Heart left ventricle (tissue), 16 donors: ENCODE measurements at regions not wholly inside any gene's neighbourhood (a gene's known extent, or its start where the extent isn't known, plus 50 kb on each side); places are given as distances from the start of the nearest gene placed in this dataset.

Source experiments
- ATAC-seq, 4 donors: fragments of 200-7000 bp; cut with Tn5 transposase; one replicate each; pipeline ENCODE4 v1.9.1; 2020 to 2022; ENCODE audit warnings: moderate library complexity in 4 of 4, mild to moderate bottlenecking in 3 of 4, moderate number of reproducible peaks in 1 of 4
- DNase-seq, 5 donors: peaks; one replicate each; pipeline ENCODE4 v3.0.0-alpha.2; 2020
- H3K27ac ChIP-seq, 12 donors: fragments of 200-600 bp; sonication (generic) in 4 of 12; one replicate each; pipeline versions ENCODE4 v1.5.0 to v1.8.0; 2016 to 2022; ENCODE audit warnings: mild to moderate bottlenecking in 2 of 12
- H3K27me3 ChIP-seq, 9 donors: fragments of 200-600 bp; sonication (generic) in 2 of 9; one replicate each; pipeline versions ENCODE4 v1.5.1 to v1.8.0; 2016 to 2022; ENCODE audit warnings: mild to moderate bottlenecking in 3 of 9
- H3K36me3 ChIP-seq, 9 donors: fragments of 200-600 bp; sonication (generic) in 2 of 9; one replicate each; pipeline versions ENCODE4 v1.5.0 to v1.8.0; 2018 to 2022; ENCODE audit warnings: mild to moderate bottlenecking in 2 of 9
- H3K4me1 ChIP-seq, 12 donors: fragments of 200-600 bp; sonication (generic) in 4 of 12; one replicate each; pipeline versions ENCODE4 v1.5.0 to v1.8.0; 2016 to 2022; ENCODE audit warnings: mild to moderate bottlenecking in 3 of 12
- H3K4me3 ChIP-seq, 12 donors: fragments of 200-600 bp; sonication (generic) in 4 of 12; one replicate each; pipeline versions ENCODE4 v1.5.0 to v1.8.0; 2017 to 2022; ENCODE audit warnings: mild to moderate bottlenecking in 9 of 12, moderate library complexity in 4 of 12
- H3K9me3 ChIP-seq, 12 donors: fragments of 200-600 bp; sonication (generic) in 4 of 12; one replicate each; pipeline versions ENCODE4 v1.5.0 to v1.8.0; 2016 to 2022; ENCODE audit warnings: mild to moderate bottlenecking in 1 of 12
- CTCF ChIP-seq, 12 donors: fragments of 200-600 bp; sonication (generic) in 4 of 12; IDR thresholded peaks; one replicate each; pipeline versions ENCODE4 v1.5.0 to v1.8.0; 2018 to 2022; ENCODE audit warnings: antibody characterized with exemption in 12 of 12, mild to moderate bottlenecking in 5 of 12
- POLR2A ChIP-seq, 2 donors: fragments of 450-650 bp; IDR thresholded peaks; one replicate each; pipeline ENCODE4 v1.6.1; 2017; ENCODE audit warnings: antibody characterized with exemption in 2 of 2, mild to moderate bottlenecking in 2 of 2, moderate library complexity in 2 of 2
- WGBS, 4 donors: extraction: QIAGEN DNeasy Blood & Tissue Kit in 2 of 4; methylation state at CpG; one replicate each; pipeline versions ENCODE4 v1.1.5 to v1.1.7; 2013 to 2018; 5-methylcytosine and 5-hydroxymethylcytosine counted together
- intact Hi-C, 10 donors: fragments of 100-400 bp; cut with DNase I; formaldehyde crosslinking; loops; one replicate each; pipeline versions ENCODE4 v1.11.1 to v1.14.2; 2022
- donor health status: ischemic (EF 13 %, LVEDD 7.1; RV severe dilation, severe dysfunction).
- donor health status: healthy with polysubstance abuse.
- donor health status: DM: no; HTN: yes; CAD: no.
- donor health status: DM: no; HTN: no; CAD: no.
- donor health status: ischemic (EF 25% LVEDD 6.9; RV normal size, moderate dysfunction).
- donor health status: ischemic (EF 25% LVEDD 5.7; RV mildly dilated, moderate dysfunction).
- donor health status: healthy.
- donor health status: DM: yes; HTN: yes; CAD: no.
- donor health status: ischemic (EF 35%, LVEDD 5.7; RV mildly dilated, moderate dysfunction).
- donor health status: nonischemic (EF 11% LVEDD 7.7; RV severe dilation, severe dysfunction).
- donor health status: DM: yes; HTN: yes; CAD: no.
- donor health status: PGD.
- donor health status: ischemic (EF 29% LVEDD 5.4; RV normal size, mild dysfunction).
- donor health status: nonischemic (EF 23%, LVEDD 6.1; RV moderate dilation, normal function).

- Histone ChIP-seq H3K9me3 (peaks cover 0 to 29% (median 13%) of the 10 kb centered on the region in 12 donors), H3K27me3 (no peaks in the 10 kb centered on the region), H3K27ac (no peak overlapping the region), H3K36me3 (no peaks in the 10 kb centered on the region), H3K4me3 (no peak overlapping the region), H3K4me1 (no peaks in the 10 kb centered on the region)
- no peak for TF ChIP-seq POLR2A (IDR thresholded peaks at IDR 0.05)
- TF ChIP-seq CTCF (IDR thresholded peaks at IDR 0.05) = no peak
- WGBS, 4 donors = 88 to 91% (median 89%) methylated on average over 1 of the region's 1 CpG
- ATAC-seq (no peak), DNase-seq (no peak)
- intact Hi-C loops = no loop called here
These were observed 315.8 kb upstream of the CADM1 start for GRCh38 chr11:115820026-115820425.

- Histone ChIP-seq H3K27me3 (no peaks in the 10 kb centered on the region), H3K36me3 (no peaks in the 10 kb centered on the region), H3K4me3 (no peak overlapping the region), H3K4me1 (no peaks in the 10 kb centered on the region), H3K9me3 (peaks cover 0 to 29% (median 13%) of the 10 kb centered on the region in 12 donors), H3K27ac (no peak overlapping the region)
- WGBS, 4 donors = 83 to 88% (median 84%) methylated on average over 3 of the region's 3 CpGs
- no peak for ATAC-seq
- TF ChIP-seq POLR2A (IDR thresholded peaks at IDR 0.05) (no peak), CTCF (IDR thresholded peaks at IDR 0.05) (no peak)
- no peak for DNase-seq
- intact Hi-C loops = no loop called here
These were observed 314.8 kb upstream of the CADM1 start for GRCh38 chr11:115819014-115819413.

DNA sequence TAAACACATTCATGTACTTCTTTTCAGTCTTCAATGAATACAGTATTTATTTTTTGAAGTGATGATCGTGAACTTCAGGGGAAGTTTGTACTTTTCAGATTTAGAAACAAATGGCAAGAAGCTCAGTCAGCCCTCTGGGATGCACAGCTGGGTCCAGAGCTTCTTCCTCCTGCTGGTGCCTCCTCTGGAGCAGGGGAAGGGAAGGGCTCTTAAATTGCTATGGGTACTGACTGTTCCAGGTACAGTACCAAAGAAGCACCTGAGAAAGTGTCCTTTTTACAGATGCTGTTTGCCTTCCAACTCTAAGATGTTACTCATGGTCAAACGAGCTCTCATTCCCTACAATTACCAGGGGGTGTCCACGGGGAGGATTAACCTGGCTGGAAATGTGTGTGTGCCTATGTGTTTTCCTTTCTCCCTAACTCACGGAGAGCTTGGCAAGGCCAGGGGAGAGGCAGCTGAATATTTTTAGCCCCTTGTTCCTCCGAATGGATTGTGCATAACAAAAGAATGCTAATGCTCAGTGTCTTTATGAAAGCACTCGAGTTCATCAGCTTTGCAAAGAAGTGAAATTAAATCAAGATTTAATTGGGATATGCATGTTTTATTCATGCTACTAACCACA, 313.7 kb upstream of the CADM1 start:
- H3K27me3 ChIP-seq = no peaks in the 10 kb centered on the region
- no peaks in the 10 kb centered on the region for H3K36me3 ChIP-seq
- DNase-seq (no peak), ATAC-seq (no peak)
- TF ChIP-seq CTCF (IDR thresholded peaks at IDR 0.05) = no peak
- no peak for TF ChIP-seq POLR2A (IDR thresholded peaks at IDR 0.05)
- no peak overlapping the region for H3K27ac ChIP-seq
- intact Hi-C loops = no loop called here
- WGBS, 4 donors = 41 to 57% (median 42%) methylated on average over 6 of the region's 6 CpGs
- peaks cover 0 to 29% (median 13%) of the 10 kb centered on the region in 12 donors for H3K9me3 ChIP-seq
- H3K4me3 ChIP-seq = no peak overlapping the region
- H3K4me1 ChIP-seq = no peaks in the 10 kb centered on the region

GRCh38 chr11:115808351-115808940, 304.2 kb upstream of the CADM1 start:
- ATAC-seq = no peak
- intact Hi-C loops = no loop called here
- Histone ChIP-seq H3K4me3 (no peak overlapping the region), H3K9me3 (peaks cover 0 to 38% (median 25%) of the 10 kb centered on the region in 12 donors), H3K36me3 (no peaks in the 10 kb centered on the region), H3K27me3 (no peaks in the 10 kb centered on the region), H3K27ac (no peak overlapping the region), H3K4me1 (no peaks in the 10 kb centered on the region)
- no peak for TF ChIP-seq POLR2A (IDR thresholded peaks at IDR 0.05)
- no peak for TF ChIP-seq CTCF (IDR thresholded peaks at IDR 0.05)
- DNase-seq = no peak
- 71 to 90% (median 71%) methylated on average over 3 of the region's 3 CpGs for WGBS, 4 donors
